GM12878 (cell line): ENCODE measurements at regions not wholly inside any gene's neighbourhood (a gene's known extent, or its start where the extent isn't known, plus 50 kb on each side); places are given as distances from the start of the nearest gene placed in this dataset.

Experiments
- ATF7 ChIP-seq: fragments of 450-650 bp; IDR thresholded peaks from 2 replicates; pipeline ENCODE4 v1.6.1; 2016; ENCODE audit warnings: low read depth, mild to moderate bottlenecking
- BCL11A ChIP-seq: IDR thresholded peaks from 2 replicates; pipeline ENCODE4 v1.6.1; 2011; ENCODE audit warnings: low read depth, low read length
- EGR1 ChIP-seq, 2 experiments: IDR thresholded peaks; 1 replicate in 1 of 2; 2 replicates in 1 of 2; pipeline ENCODE4 v1.6.1; 2011 to 2012; ENCODE audit warnings: low read depth in 2 of 2, low read length in 2 of 2, borderline replicate concordance in 1 of 2, mild to moderate bottlenecking in 1 of 2, moderate library complexity in 1 of 2
- ESRRA ChIP-seq: IDR thresholded peaks from 2 replicates; pipeline ENCODE4 v1.6.1; 2012; ENCODE audit warnings: mild to moderate bottlenecking, low read length, improper control_type of control experiment
- FOS ChIP-seq: IDR thresholded peaks from 3 replicates; pipeline ENCODE4 v1.6.1; 2011; ENCODE audit warnings: borderline replicate concordance; ENCODE audit not compliant: insufficient read length; ENCODE audit errors: extremely low read depth
- GABPA ChIP-seq: IDR thresholded peaks from 2 replicates; pipeline ENCODE4 v1.6.1; 2014; ENCODE audit warnings: antibody characterized with exemption, low read depth, mild to moderate bottlenecking, inconsistent platforms
- JUNB ChIP-seq: IDR thresholded peaks from 2 replicates; pipeline ENCODE4 v1.6.1; 2016; ENCODE audit warnings: antibody characterized with exemption, mild to moderate bottlenecking
- KLF5 ChIP-seq: fragments of 450-650 bp; IDR thresholded peaks from 2 replicates; pipeline ENCODE4 v1.6.1; 2014; ENCODE audit warnings: mild to moderate bottlenecking; ENCODE audit not compliant: partially characterized antibody
- RB1 ChIP-seq: fragments of 450-650 bp; formaldehyde crosslinking; IDR thresholded peaks from 2 replicates; pipeline ENCODE4 v1.6.1; 2017; ENCODE audit warnings: mild to moderate bottlenecking, borderline replicate concordance
- RUNX3 ChIP-seq: IDR thresholded peaks from 2 replicates; pipeline ENCODE4 v1.6.1; 2012; ENCODE audit warnings: low read length, inconsistent platforms
- SIN3A ChIP-seq: IDR thresholded peaks from 2 replicates; pipeline ENCODE4 v1.6.1; 2012; ENCODE audit warnings: low read depth, low read length, improper control_type of control experiment
- STAT3 ChIP-seq: IDR thresholded peaks from 2 replicates; pipeline ENCODE4 v1.6.1; 2011; ENCODE audit warnings: low read depth, low read length, improper control_type of control experiment
- TAF1 ChIP-seq: IDR thresholded peaks from 2 replicates; pipeline ENCODE4 v1.6.1; 2011; ENCODE audit warnings: mild to moderate bottlenecking, low read depth, low read length, borderline replicate concordance
- TCF7 ChIP-seq: IDR thresholded peaks from 2 replicates; pipeline ENCODE4 v1.6.1; 2014; ENCODE audit warnings: antibody characterized with exemption, borderline replicate concordance
- ZZZ3 ChIP-seq: IDR thresholded peaks from 2 replicates; pipeline ENCODE4 v1.6.1; 2011; ENCODE audit warnings: low read depth; ENCODE audit not compliant: control insufficient read depth, insufficient read length
- TF ChIP-seq, protein P1 (sequence below): fragments of 450-650 bp; IDR thresholded peaks from 2 replicates; pipeline ENCODE4 v1.6.1; 2016; ENCODE audit warnings: mild to moderate bottlenecking
- TF ChIP-seq, protein P2 (sequence below): IDR thresholded peaks from 2 replicates; pipeline ENCODE4 v1.6.1; 2012; ENCODE audit warnings: low read length, inconsistent platforms
- TF ChIP-seq, protein P3 (sequence below): fragments of 450-650 bp; IDR thresholded peaks from 2 replicates; pipeline ENCODE4 v1.6.1; 2017; ENCODE audit warnings: low read depth, mild to moderate bottlenecking, moderate library complexity
- TF ChIP-seq, protein P4 (sequence below): IDR thresholded peaks from 2 replicates; pipeline ENCODE4 v1.6.1; 2011; ENCODE audit warnings: borderline replicate concordance, low read depth, mild to moderate bottlenecking, moderate library complexity, low read length; ENCODE audit not compliant: insufficient read depth, poor library complexity, severe bottlenecking
- TF ChIP-seq, protein P5 (sequence below): IDR thresholded peaks from 2 replicates; pipeline ENCODE4 v1.6.1; 2012; ENCODE audit warnings: low read depth, low read length, improper control_type of control experiment
- TF ChIP-seq, protein P6 (sequence below): fragments of 450-650 bp; IDR thresholded peaks from 2 replicates; pipeline ENCODE4 v1.6.1; 2018; ENCODE audit warnings: mild to moderate bottlenecking, low read depth, moderate library complexity; ENCODE audit not compliant: partially characterized antibody

DNA sequence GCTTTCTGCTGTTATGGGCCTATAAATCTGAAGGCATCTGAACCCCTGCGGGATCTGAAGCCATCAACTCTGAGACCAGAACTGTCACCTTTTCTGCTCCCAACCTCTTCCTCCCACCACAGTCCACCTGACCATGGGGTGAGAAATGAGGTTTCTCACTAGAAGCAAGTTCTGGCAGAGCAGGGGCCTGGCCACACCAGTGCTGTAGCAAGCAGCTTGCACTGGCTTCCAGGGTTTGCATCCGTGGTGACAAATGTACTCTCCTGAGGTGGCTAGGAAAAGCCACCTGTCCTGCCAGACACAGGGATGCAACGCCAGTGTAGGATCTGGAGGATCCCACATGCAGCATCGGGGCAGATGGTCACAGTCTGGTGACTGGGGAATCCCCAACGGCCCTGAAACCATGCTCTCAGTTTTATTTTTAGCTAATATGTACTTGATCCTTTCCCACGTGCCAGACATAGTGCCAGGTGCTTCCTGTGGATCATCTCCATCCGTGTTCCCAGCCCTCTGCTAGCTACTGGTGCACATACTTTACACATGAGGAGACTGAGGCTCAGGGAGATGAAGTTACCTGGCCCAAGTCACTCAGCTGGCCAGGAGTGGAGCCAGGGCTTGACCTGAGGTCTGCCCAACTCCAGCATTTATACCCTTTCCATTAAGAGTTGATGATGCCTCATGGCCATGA is 122.1 kb upstream of the SPACA1 start (continued):
- TF ChIP-seq, protein P1, sequence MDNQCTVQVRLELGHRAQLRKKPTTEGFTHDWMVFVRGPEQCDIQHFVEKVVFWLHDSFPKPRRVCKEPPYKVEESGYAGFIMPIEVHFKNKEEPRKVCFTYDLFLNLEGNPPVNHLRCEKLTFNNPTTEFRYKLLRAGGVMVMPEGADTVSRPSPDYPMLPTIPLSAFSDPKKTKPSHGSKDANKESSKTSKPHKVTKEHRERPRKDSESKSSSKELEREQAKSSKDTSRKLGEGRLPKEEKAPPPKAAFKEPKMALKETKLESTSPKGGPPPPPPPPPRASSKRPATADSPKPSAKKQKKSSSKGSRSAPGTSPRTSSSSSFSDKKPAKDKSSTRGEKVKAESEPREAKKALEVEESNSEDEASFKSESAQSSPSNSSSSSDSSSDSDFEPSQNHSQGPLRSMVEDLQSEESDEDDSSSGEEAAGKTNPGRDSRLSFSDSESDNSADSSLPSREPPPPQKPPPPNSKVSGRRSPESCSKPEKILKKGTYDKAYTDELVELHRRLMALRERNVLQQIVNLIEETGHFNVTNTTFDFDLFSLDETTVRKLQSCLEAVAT, result peak; percentile 86; the same call in 1 of the 2 replicates
- TF ChIP-seq STAT3 (no peak), ZZZ3 (no peak), KLF5 (peak; percentile 50), RUNX3 (peak; percentile 92), JUNB (no peak), ESRRA (no peak), TAF1 (0 out of 2 replicates have a peak, but pooled peaks have one; percentile 54), SIN3A (no peak), EGR1 (IDR thresholded peaks at IDR 0.05; ENCODE audit: borderline replicate concordance in 1 of 2, low read depth in 2 of 2, low read length in 2 of 2) (0 out of 3 replicates have a peak, but pooled peaks of 1 of the 2 experiments have one; percentile 29), TCF7 (no peak), BCL11A (peak; percentile 84), FOS (no peak), ATF7 (peak; percentile 90), GABPA (no peak), RB1 (no peak)
- TF ChIP-seq, protein P2, sequence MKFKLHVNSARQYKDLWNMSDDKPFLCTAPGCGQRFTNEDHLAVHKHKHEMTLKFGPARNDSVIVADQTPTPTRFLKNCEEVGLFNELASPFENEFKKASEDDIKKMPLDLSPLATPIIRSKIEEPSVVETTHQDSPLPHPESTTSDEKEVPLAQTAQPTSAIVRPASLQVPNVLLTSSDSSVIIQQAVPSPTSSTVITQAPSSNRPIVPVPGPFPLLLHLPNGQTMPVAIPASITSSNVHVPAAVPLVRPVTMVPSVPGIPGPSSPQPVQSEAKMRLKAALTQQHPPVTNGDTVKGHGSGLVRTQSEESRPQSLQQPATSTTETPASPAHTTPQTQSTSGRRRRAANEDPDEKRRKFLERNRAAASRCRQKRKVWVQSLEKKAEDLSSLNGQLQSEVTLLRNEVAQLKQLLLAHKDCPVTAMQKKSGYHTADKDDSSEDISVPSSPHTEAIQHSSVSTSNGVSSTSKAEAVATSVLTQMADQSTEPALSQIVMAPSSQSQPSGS, result peak; percentile 91
- TF ChIP-seq, protein P3, sequence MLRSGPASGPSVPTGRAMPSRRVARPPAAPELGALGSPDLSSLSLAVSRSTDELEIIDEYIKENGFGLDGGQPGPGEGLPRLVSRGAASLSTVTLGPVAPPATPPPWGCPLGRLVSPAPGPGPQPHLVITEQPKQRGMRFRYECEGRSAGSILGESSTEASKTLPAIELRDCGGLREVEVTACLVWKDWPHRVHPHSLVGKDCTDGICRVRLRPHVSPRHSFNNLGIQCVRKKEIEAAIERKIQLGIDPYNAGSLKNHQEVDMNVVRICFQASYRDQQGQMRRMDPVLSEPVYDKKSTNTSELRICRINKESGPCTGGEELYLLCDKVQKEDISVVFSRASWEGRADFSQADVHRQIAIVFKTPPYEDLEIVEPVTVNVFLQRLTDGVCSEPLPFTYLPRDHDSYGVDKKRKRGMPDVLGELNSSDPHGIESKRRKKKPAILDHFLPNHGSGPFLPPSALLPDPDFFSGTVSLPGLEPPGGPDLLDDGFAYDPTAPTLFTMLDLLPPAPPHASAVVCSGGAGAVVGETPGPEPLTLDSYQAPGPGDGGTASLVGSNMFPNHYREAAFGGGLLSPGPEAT, result peak; percentile 97
- TF ChIP-seq, protein P4, sequence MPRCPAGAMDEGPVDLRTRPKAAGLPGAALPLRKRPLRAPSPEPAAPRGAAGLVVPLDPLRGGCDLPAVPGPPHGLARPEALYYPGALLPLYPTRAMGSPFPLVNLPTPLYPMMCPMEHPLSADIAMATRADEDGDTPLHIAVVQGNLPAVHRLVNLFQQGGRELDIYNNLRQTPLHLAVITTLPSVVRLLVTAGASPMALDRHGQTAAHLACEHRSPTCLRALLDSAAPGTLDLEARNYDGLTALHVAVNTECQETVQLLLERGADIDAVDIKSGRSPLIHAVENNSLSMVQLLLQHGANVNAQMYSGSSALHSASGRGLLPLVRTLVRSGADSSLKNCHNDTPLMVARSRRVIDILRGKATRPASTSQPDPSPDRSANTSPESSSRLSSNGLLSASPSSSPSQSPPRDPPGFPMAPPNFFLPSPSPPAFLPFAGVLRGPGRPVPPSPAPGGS, result peak; percentile 92
- TF ChIP-seq, protein P5, sequence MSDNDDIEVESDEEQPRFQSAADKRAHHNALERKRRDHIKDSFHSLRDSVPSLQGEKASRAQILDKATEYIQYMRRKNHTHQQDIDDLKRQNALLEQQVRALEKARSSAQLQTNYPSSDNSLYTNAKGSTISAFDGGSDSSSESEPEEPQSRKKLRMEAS, result no peak
- TF ChIP-seq, protein P6, sequence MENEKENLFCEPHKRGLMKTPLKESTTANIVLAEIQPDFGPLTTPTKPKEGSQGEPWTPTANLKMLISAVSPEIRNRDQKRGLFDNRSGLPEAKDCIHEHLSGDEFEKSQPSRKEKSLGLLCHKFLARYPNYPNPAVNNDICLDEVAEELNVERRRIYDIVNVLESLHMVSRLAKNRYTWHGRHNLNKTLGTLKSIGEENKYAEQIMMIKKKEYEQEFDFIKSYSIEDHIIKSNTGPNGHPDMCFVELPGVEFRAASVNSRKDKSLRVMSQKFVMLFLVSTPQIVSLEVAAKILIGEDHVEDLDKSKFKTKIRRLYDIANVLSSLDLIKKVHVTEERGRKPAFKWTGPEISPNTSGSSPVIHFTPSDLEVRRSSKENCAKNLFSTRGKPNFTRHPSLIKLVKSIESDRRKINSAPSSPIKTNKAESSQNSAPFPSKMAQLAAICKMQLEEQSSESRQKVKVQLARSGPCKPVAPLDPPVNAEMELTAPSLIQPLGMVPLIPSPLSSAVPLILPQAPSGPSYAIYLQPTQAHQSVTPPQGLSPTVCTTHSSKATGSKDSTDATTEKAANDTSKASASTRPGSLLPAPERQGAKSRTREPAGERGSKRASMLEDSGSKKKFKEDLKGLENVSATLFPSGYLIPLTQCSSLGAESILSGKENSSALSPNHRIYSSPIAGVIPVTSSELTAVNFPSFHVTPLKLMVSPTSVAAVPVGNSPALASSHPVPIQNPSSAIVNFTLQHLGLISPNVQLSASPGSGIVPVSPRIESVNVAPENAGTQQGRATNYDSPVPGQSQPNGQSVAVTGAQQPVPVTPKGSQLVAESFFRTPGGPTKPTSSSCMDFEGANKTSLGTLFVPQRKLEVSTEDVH, result no peak
